ENCODE measurements at regions not wholly inside any gene's neighbourhood (a gene's known extent, or its start where the extent isn't known, plus 50 kb on each side); places are given as distances from the start of the nearest gene placed in this dataset.

GRCh38 chr6:144908004-144908403, 622.9 kb downstream of the UTRN start:
- TF ChIP-seq TAF1 (IDR thresholded peaks at IDR 0.05; ENCODE audit: low read depth) (no peak), CEBPB (IDR thresholded peaks at IDR 0.05) (no peak), EGR1 (IDR thresholded peaks at IDR 0.05) (no peak), TCF12 (IDR thresholded peaks at IDR 0.05; ENCODE audit: low read depth) (no peak), ZBTB7A (IDR thresholded peaks at IDR 0.05; ENCODE audit: low read depth) (no peak), RAD21 (IDR thresholded peaks at IDR 0.05; ENCODE audit: low read depth) (no peak), FOXM1 (IDR thresholded peaks at IDR 0.05; ENCODE audit: borderline replicate concordance, low read depth) (no peak), CREB1 (IDR thresholded peaks at IDR 0.05; ENCODE audit: low read depth) (no peak)
- TF ChIP-seq, protein P1, sequence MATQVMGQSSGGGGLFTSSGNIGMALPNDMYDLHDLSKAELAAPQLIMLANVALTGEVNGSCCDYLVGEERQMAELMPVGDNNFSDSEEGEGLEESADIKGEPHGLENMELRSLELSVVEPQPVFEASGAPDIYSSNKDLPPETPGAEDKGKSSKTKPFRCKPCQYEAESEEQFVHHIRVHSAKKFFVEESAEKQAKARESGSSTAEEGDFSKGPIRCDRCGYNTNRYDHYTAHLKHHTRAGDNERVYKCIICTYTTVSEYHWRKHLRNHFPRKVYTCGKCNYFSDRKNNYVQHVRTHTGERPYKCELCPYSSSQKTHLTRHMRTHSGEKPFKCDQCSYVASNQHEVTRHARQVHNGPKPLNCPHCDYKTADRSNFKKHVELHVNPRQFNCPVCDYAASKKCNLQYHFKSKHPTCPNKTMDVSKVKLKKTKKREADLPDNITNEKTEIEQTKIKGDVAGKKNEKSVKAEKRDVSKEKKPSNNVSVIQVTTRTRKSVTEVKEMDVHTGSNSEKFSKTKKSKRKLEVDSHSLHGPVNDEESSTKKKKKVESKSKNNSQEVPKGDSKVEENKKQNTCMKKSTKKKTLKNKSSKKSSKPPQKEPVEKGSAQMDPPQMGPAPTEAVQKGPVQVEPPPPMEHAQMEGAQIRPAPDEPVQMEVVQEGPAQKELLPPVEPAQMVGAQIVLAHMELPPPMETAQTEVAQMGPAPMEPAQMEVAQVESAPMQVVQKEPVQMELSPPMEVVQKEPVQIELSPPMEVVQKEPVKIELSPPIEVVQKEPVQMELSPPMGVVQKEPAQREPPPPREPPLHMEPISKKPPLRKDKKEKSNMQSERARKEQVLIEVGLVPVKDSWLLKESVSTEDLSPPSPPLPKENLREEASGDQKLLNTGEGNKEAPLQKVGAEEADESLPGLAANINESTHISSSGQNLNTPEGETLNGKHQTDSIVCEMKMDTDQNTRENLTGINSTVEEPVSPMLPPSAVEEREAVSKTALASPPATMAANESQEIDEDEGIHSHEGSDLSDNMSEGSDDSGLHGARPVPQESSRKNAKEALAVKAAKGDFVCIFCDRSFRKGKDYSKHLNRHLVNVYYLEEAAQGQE (IDR thresholded peaks at IDR 0.05; ENCODE audit: low read depth) = no peak
- TF ChIP-seq, protein P2, sequence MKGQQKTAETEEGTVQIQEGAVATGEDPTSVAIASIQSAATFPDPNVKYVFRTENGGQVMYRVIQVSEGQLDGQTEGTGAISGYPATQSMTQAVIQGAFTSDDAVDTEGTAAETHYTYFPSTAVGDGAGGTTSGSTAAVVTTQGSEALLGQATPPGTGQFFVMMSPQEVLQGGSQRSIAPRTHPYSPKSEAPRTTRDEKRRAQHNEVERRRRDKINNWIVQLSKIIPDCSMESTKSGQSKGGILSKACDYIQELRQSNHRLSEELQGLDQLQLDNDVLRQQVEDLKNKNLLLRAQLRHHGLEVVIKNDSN (IDR thresholded peaks at IDR 0.05) = no peak

GRCh38 chr6:144909753-144910285, 624.7 kb downstream of the UTRN start:
- TF ChIP-seq ZBTB7A (IDR thresholded peaks at IDR 0.05; ENCODE audit: low read depth) = no peak
- TF ChIP-seq EGR1 (IDR thresholded peaks at IDR 0.05) = no peak
- no peak for TF ChIP-seq RAD21 (IDR thresholded peaks at IDR 0.05; ENCODE audit: low read depth)
- TF ChIP-seq NFIC (IDR thresholded peaks at IDR 0.05) = no peak
- TF ChIP-seq TAF1 (IDR thresholded peaks at IDR 0.05; ENCODE audit: low read depth) = no peak
- no peak for TF ChIP-seq YY1 (IDR thresholded peaks at IDR 0.05; ENCODE audit: low read depth)
- TF ChIP-seq FOXM1 (IDR thresholded peaks at IDR 0.05; ENCODE audit: borderline replicate concordance, low read depth) = no peak
- TF ChIP-seq, protein P2 (IDR thresholded peaks at IDR 0.05) = no peak
- no peak for TF ChIP-seq CEBPB (IDR thresholded peaks at IDR 0.05)
- TF ChIP-seq TEAD4 (IDR thresholded peaks at IDR 0.05) = no peak

DNA sequence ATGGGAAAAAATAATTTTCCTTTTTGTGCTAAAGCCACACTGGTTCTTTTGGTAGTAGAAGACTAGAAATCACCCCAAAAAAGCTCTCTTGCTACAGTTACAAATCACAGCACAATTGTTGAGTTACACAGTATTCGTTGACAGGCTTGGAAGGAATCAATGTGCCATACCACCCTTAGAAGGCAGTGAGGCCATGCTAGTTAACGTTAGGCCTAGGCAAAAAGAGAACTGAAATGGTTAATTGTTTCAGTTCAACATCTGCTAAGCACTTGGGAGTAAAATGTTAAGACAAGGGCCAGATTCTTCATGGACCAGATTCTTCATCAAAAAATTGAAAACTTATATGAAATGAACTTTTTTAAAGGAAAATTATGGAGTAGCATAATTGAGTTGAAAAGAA, 626.2 kb downstream of the UTRN start:
- TF ChIP-seq CREB1 (IDR thresholded peaks at IDR 0.05; ENCODE audit: low read depth) (no peak), NFIC (IDR thresholded peaks at IDR 0.05) (no peak), YY1 (IDR thresholded peaks at IDR 0.05; ENCODE audit: low read depth) (no peak), MAX (IDR thresholded peaks at IDR 0.05) (no peak), TEAD4 (IDR thresholded peaks at IDR 0.05) (no peak), FOXM1 (IDR thresholded peaks at IDR 0.05; ENCODE audit: borderline replicate concordance, low read depth) (no peak), EP300 (IDR thresholded peaks at IDR 0.05; ENCODE audit: borderline replicate concordance) (no peak), TCF12 (IDR thresholded peaks at IDR 0.05; ENCODE audit: low read depth) (no peak), EGR1 (IDR thresholded peaks at IDR 0.05) (no peak), RAD21 (IDR thresholded peaks at IDR 0.05; ENCODE audit: low read depth) (no peak), TAF1 (IDR thresholded peaks at IDR 0.05; ENCODE audit: low read depth) (no peak), ZBTB7A (IDR thresholded peaks at IDR 0.05; ENCODE audit: low read depth) (no peak), CEBPB (IDR thresholded peaks at IDR 0.05) (no peak)
- TF ChIP-seq, protein P2 (IDR thresholded peaks at IDR 0.05) = no peak
- TF ChIP-seq, protein P1 (IDR thresholded peaks at IDR 0.05; ENCODE audit: low read depth) = no peak

GRCh38 chr6:144912474-144912873, 627.3 kb downstream of the UTRN start:
- no peak for TF ChIP-seq NFIC (IDR thresholded peaks at IDR 0.05)
- no peak for TF ChIP-seq TEAD4 (IDR thresholded peaks at IDR 0.05)
- TF ChIP-seq, protein P1 (IDR thresholded peaks at IDR 0.05; ENCODE audit: low read depth) = no peak
- no peak for TF ChIP-seq TCF12 (IDR thresholded peaks at IDR 0.05; ENCODE audit: low read depth)
- TF ChIP-seq TAF1 (IDR thresholded peaks at IDR 0.05; ENCODE audit: low read depth) = no peak
- TF ChIP-seq FOXM1 (IDR thresholded peaks at IDR 0.05; ENCODE audit: borderline replicate concordance, low read depth) = no peak
- no peak for TF ChIP-seq EGR1 (IDR thresholded peaks at IDR 0.05)
- no peak for TF ChIP-seq RAD21 (IDR thresholded peaks at IDR 0.05; ENCODE audit: low read depth)
- no peak for TF ChIP-seq EP300 (IDR thresholded peaks at IDR 0.05; ENCODE audit: borderline replicate concordance)
- no peak for TF ChIP-seq CREB1 (IDR thresholded peaks at IDR 0.05; ENCODE audit: low read depth)
- TF ChIP-seq, protein P2 (IDR thresholded peaks at IDR 0.05) = no peak
